Activated CD4-positive, CD25-positive, alpha-beta regulatory T cell (primary cell): ENCODE measurements at regions not wholly inside any gene's neighbourhood (a gene's known extent, or its start where the extent isn't known, plus 50 kb on each side); places are given as distances from the start of the nearest gene placed in this dataset.

Experiments
- DNase-seq, 4 experiments: peaks; one replicate each; lab custom pipeline; 2025; lab: John Stamatoyannopoulos, UW

- DNase-seq = no peak
Observed at GRCh38 chr10:8985651-8986050, 931.2 kb downstream of the GATA3 start.

- DNase-seq = no peak
Observed at GRCh38 chr10:8986975-8987374, 932.5 kb downstream of the GATA3 start.

- no peak for DNase-seq
Observed at GRCh38 chr10:8987712-8988111, 933.2 kb downstream of the GATA3 start.

GRCh38 chr10:8990280-8990987, 935.9 kb downstream of the GATA3 start:
- DNase-seq = no peak

- DNase-seq = no peak
Observed at GRCh38 chr10:8992009-8992408, 937.5 kb downstream of the GATA3 start.

GRCh38 chr10:8993864-8994263, 939.4 kb downstream of the GATA3 start:
- no peak for DNase-seq

GRCh38 chr10:8998751-8999150, 944.3 kb downstream of the GATA3 start:
- DNase-seq = no peak

- DNase-seq = no peak
Observed at GRCh38 chr10:9003122-9003521, 948.6 kb downstream of the GATA3 start.

GRCh38 chr10:9004736-9005135, 950.2 kb downstream of the GATA3 start:
- no peak for DNase-seq

GRCh38 chr10:9009505-9009904, 955.0 kb downstream of the GATA3 start:
- no peak for DNase-seq

GRCh38 chr10:9010093-9010492, 955.6 kb downstream of the GATA3 start:
- DNase-seq = no peak

GRCh38 chr10:9010931-9011670, 956.6 kb downstream of the GATA3 start:
- DNase-seq = no peak

- DNase-seq = no peak
Observed at GRCh38 chr10:9012312-9012711, 957.8 kb downstream of the GATA3 start.

- DNase-seq = no peak
Observed at GRCh38 chr10:9015005-9015404, 960.5 kb downstream of the GATA3 start.

GRCh38 chr10:9015447-9015846, 961.0 kb downstream of the GATA3 start:
- DNase-seq = no peak

- DNase-seq = no peak
Observed at GRCh38 chr10:9016930-9017329, 962.4 kb downstream of the GATA3 start.

GRCh38 chr10:9018195-9019173, 964.0 kb downstream of the GATA3 start:
- no peak for DNase-seq

GRCh38 chr10:9023206-9023605, 968.7 kb downstream of the GATA3 start:
- DNase-seq = no peak

GRCh38 chr10:9024210-9024609, 969.7 kb downstream of the GATA3 start:
- DNase-seq = no peak

GRCh38 chr10:9028231-9028630, 973.7 kb downstream of the GATA3 start:
- no peak for DNase-seq

- no peak for DNase-seq
Observed at GRCh38 chr10:9035355-9035754, 980.9 kb downstream of the GATA3 start.

- DNase-seq = no peak
Observed at GRCh38 chr10:9036711-9037204, 982.3 kb downstream of the GATA3 start.
